ENCODE measurements at regions not wholly inside any gene's neighbourhood (a gene's known extent, or its start where the extent isn't known, plus 50 kb on each side); places are given as distances from the start of the nearest gene placed in this dataset.
"Not testable (repeated sequence)": the region's sequence is repeated elsewhere in the genome, so short reads cannot be mapped to it uniquely, and the experiment has no call there.

DNA sequence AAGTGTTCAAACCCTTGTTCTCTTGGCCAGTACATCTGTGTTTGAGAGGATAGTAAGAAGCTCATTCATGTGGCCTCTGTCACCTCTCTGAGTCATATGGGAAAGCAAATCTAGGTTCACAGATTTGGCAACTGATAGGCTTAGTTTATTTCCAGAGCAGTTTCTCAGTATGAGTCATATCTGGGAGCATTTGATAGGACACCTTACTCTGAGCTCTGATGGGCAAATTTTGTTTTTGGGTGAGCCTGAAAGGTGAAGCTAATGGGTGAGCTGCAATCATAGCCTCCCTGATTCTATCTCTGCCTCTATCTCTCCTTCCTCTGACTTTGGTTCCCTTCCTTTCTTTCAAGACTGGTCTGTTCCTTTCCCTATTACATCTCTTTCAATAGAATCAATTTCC is 134.4 kb downstream of the S1PR1 start:
- Histone ChIP-seq H3K4me3 (no peak overlapping the region), H3K4me1 (no peaks in the 10 kb centered on the region), H3K27ac (no peak overlapping the region), H3K36me3 (no peaks in the 10 kb centered on the region), H3K27me3 (no peaks in the 10 kb centered on the region), H3K9me3 (no peaks in the 10 kb centered on the region)
- intact Hi-C loops (cut with DNase I; ENCODE audit: low total_unique reads): no loop called here
- TF ChIP-seq, protein P1, sequence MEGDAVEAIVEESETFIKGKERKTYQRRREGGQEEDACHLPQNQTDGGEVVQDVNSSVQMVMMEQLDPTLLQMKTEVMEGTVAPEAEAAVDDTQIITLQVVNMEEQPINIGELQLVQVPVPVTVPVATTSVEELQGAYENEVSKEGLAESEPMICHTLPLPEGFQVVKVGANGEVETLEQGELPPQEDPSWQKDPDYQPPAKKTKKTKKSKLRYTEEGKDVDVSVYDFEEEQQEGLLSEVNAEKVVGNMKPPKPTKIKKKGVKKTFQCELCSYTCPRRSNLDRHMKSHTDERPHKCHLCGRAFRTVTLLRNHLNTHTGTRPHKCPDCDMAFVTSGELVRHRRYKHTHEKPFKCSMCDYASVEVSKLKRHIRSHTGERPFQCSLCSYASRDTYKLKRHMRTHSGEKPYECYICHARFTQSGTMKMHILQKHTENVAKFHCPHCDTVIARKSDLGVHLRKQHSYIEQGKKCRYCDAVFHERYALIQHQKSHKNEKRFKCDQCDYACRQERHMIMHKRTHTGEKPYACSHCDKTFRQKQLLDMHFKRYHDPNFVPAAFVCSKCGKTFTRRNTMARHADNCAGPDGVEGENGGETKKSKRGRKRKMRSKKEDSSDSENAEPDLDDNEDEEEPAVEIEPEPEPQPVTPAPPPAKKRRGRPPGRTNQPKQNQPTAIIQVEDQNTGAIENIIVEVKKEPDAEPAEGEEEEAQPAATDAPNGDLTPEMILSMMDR (IDR thresholded peaks at IDR 0.05): no peak
- no peak for DNase-seq

DNA sequence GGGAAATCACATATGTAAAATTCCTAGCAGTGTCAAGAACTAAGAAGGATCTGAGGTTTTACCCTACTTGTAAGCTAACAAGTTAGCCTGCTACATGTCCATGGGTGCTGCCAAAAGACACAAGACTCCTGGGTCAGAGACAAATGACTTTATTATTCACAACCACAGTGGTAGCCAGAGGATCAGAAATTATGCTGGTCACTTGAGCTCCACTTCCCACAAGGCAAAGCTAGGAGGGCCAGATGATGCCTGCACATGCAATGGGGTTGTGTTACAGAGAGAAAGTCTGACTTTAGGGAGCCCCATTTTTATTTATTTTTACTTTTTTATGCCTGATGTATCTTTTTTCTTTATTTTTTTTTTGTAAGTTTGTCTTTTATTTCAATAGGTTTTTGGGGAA is 136.8 kb downstream of the S1PR1 start:
- Histone ChIP-seq H3K4me3 (no peak overlapping the region), H3K9me3 (no peaks in the 10 kb centered on the region), H3K27ac (no peak overlapping the region), H3K27me3 (no peaks in the 10 kb centered on the region), H3K36me3 (no peaks in the 10 kb centered on the region), H3K4me1 (no peaks in the 10 kb centered on the region)
- intact Hi-C loops (cut with DNase I; ENCODE audit: low total_unique reads): no loop called here
- TF ChIP-seq, protein P1 (IDR thresholded peaks at IDR 0.05): no peak
- DNase-seq: no peak

DNA sequence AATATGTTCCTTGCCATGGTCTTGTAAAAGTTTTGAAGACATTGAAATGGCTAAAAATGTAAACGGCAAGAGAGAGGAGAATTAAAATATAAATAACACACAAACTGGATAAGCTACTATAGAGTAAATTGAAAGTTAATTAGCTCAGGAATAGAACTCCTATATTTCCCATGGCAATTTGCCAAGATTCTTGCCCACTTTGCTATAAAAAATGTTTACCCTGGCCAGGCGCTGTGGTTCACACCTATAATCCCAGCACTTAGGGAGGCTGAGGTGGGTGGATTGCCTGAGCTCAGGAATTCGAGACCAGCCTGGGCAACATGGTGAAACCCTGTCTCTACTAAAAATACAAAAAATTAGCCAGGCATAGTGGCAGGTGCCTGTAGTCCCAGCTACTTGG is 138.6 kb downstream of the S1PR1 start:
- H3K4me1 ChIP-seq; H3K4me3 ChIP-seq; intact Hi-C loops (cut with DNase I; ENCODE audit: low total_unique reads); H3K36me3 ChIP-seq; H3K9me3 ChIP-seq; H3K27ac ChIP-seq; H3K27me3 ChIP-seq; DNase-seq: not testable (repeated sequence)

DNA sequence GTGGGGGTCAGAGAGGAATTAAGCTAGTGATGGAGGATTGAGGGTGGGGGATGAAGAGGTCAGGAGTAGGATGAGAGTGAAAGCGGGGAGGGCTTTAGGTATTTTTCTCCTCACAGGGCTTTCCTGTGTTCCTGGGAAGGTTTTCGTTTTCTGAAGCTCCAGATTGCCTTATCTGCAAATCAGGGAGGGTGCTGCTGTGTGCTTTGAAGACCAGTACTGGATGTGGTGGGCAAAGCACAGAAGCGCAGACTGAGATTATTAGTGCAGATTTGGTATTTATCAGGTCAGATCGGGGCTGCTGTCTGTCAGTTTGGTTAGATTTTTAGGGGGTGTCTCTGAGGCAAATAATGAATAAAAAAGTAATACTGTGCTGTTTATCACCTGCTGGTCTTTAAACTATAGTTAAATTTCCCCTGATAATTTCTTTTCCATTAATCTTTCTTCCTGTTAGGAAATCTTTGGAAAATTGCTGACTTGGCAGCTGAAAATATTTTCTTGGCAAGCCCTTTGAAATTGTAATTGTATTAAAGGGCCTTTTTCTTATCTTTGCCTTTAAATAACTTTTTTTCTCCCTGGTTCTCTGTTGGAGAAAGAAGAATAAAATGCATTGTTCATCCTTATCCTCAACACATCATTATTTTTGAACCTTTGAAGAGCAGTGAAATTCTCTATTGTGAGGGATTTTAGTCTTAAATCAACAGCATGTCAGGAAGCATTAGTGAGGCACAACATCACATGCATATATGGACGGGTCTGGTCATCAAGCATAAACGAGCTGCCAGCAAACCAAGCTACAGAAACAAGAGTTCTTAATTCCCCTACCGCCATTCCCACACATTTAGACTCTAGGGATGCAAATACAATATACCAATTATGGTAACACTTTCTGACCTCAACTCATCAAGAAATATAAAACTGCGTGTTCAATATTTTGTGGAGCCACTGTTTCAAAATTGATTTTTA is 139.6 kb downstream of the S1PR1 start:
- H3K27me3 ChIP-seq: no peaks in the 10 kb centered on the region
- no peak overlapping the region for H3K4me3 ChIP-seq
- H3K27ac ChIP-seq: no peak overlapping the region
- DNase-seq: no peak
- TF ChIP-seq, protein P1 (IDR thresholded peaks at IDR 0.05): no peak
- no peaks in the 10 kb centered on the region for H3K4me1 ChIP-seq
- H3K36me3 ChIP-seq: no peaks in the 10 kb centered on the region
- intact Hi-C loops (cut with DNase I; ENCODE audit: low total_unique reads): no loop called here
- no peaks in the 10 kb centered on the region for H3K9me3 ChIP-seq

DNA sequence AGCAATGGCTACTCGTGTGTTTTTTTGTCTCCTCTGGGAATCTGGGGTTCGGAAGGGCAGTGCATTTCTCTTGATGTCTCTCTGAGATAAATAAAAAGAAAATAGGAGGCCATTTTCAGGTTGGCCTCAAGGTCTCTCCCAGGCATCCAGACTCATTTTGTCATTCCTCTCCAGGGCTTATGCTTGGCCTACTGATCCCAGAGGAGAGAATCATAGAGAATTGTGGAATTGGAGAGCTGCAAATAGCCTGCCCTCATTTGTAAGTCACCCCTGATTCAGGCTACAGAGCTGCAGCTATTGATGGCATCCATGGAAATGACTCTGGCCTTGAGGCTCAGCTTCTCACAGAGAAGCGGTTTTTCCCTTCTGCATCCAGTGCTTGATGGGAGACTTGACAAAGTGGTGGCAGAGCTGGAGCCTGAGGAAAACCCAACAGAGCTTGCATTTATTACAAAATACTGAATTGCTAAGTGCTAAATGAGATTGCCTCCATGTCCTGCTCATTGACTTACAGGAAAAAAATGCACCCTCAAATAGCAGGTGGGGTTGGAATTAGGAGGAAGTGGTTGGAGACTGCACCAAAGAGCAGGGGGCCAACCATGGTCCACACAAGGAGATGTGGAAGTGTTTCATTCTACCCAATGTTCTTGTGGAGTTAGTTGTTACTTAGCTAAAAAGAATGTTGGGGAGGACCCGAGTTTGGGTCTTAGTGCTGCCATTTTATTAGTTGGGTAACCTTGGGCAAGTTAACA is 140.4 kb downstream of the S1PR1 start:
- H3K4me1 ChIP-seq: no peaks in the 10 kb centered on the region
- H3K4me3 ChIP-seq: no peak overlapping the region
- no peaks in the 10 kb centered on the region for H3K27me3 ChIP-seq
- H3K27ac ChIP-seq: no peak overlapping the region
- no peak for DNase-seq
- H3K9me3 ChIP-seq: no peaks in the 10 kb centered on the region
- TF ChIP-seq, protein P1 (IDR thresholded peaks at IDR 0.05): no peak
- intact Hi-C loops (cut with DNase I; ENCODE audit: low total_unique reads): no loop called here
- H3K36me3 ChIP-seq: no peaks in the 10 kb centered on the region

DNA sequence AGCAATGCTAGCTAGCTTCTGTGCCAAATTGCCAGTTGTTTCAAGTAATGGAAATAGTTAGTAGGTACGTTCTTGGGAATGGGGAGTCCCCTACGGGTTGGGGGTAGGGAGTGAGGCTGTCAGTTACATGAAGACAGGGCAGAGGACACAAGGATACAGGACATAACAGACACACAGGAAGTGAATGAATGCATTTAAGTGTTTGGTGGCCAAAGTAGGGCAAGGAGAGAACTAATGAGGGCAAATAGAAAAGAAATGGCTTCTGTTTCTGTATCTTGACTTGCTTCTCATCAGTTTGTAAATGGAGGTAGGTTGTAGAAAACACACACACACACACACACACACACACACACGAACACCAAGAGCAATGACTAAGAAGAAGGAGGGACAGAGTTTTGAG is 142.2 kb downstream of the S1PR1 start:
- no peak overlapping the region for H3K27ac ChIP-seq
- no peaks in the 10 kb centered on the region for H3K9me3 ChIP-seq
- H3K4me3 ChIP-seq: no peak overlapping the region
- H3K4me1 ChIP-seq: no peaks in the 10 kb centered on the region
- DNase-seq: no peak
- H3K36me3 ChIP-seq: no peaks in the 10 kb centered on the region
- intact Hi-C loops (cut with DNase I; ENCODE audit: low total_unique reads): no loop called here
- TF ChIP-seq, protein P1 (IDR thresholded peaks at IDR 0.05): no peak
- H3K27me3 ChIP-seq: no peaks in the 10 kb centered on the region

All from tibial artery (tissue), 4 donors.